Astrocyte (in vitro differentiated cells and primary cell): ENCODE measurements at regions not wholly inside any gene's neighbourhood (a gene's known extent, or its start where the extent isn't known, plus 50 kb on each side); places are given as distances from the start of the nearest gene placed in this dataset.

Experiments used
- DNase-seq: peaks from one replicate; pipeline ENCODE4 v3.0.0-alpha.2; 2010; ENCODE audit warnings: low read depth
- FAIRE-seq: peaks from 2 replicates; lab custom pipeline; 2011; peaks lifted over from hg19 to GRCh38; lab: Jason Lieb, UNC
- H2AFZ ChIP-seq: 2 replicates; pipeline ENCODE4 v1.6.0; 2012; ENCODE audit warnings: low read depth, low read length, inconsistent platforms
- H3K27ac ChIP-seq: 2 replicates; pipeline ENCODE4 v1.5.1; 2011; ENCODE audit warnings: low read depth, low read length, inconsistent platforms
- H3K27me3 ChIP-seq: 2 replicates; pipeline ENCODE4 v1.6.0; 2011; ENCODE audit warnings: low read length, inconsistent platforms; ENCODE audit not compliant: insufficient read depth
- H3K36me3 ChIP-seq: 2 replicates; pipeline ENCODE4 v1.5.1; 2011; ENCODE audit warnings: low read length, inconsistent platforms; ENCODE audit not compliant: insufficient read depth
- H3K4me1 ChIP-seq: 2 replicates; pipeline ENCODE4 v1.5.1; 2011; ENCODE audit warnings: low read length, inconsistent platforms; ENCODE audit not compliant: insufficient read depth
- H3K4me2 ChIP-seq: 2 replicates; pipeline ENCODE4 v1.6.0; 2012; ENCODE audit warnings: low read length, inconsistent platforms
- H3K4me3 ChIP-seq: 2 replicates; pipeline ENCODE4 v1.5.1; 2011; ENCODE audit warnings: low read depth, mild to moderate bottlenecking, low read length, inconsistent platforms; ENCODE audit not compliant: insufficient read depth
- H3K79me2 ChIP-seq: 2 replicates; pipeline ENCODE4 v1.6.0; 2012; ENCODE audit warnings: mild to moderate bottlenecking, low read length, inconsistent platforms; ENCODE audit not compliant: insufficient read depth
- H3K9ac ChIP-seq: 2 replicates; pipeline ENCODE4 v1.6.0; 2012; ENCODE audit warnings: mild to moderate bottlenecking, low read length, inconsistent platforms
- H3K9me3 ChIP-seq: 2 replicates; pipeline ENCODE4 v1.5.1; 2012; ENCODE audit warnings: low read depth, mild to moderate bottlenecking, low read length, inconsistent platforms; ENCODE audit not compliant: insufficient read depth
- H4K20me1 ChIP-seq: 2 replicates; pipeline ENCODE4 v1.6.0; 2012; ENCODE audit warnings: low read length, inconsistent platforms; ENCODE audit not compliant: insufficient read depth
- H3K27ac Mint-ChIP-seq: one replicate; pipeline ENCODE4 v1.8.0; 2021; ENCODE audit warnings: mild to moderate bottlenecking, mixed read lengths; ENCODE audit not compliant: unreplicated experiment
- H3K27me3 Mint-ChIP-seq: one replicate; pipeline ENCODE4 v1.8.0; 2021; ENCODE audit warnings: low read depth, mixed read lengths; ENCODE audit not compliant: unreplicated experiment
- H3K36me3 Mint-ChIP-seq: one replicate; pipeline ENCODE4 v1.8.0; 2021; ENCODE audit warnings: low read depth, mixed read lengths; ENCODE audit not compliant: unreplicated experiment
- H3K4me1 Mint-ChIP-seq: one replicate; pipeline ENCODE4 v1.8.0; 2021; ENCODE audit warnings: low read depth, mixed read lengths; ENCODE audit not compliant: unreplicated experiment
- H3K4me3 Mint-ChIP-seq: one replicate; pipeline ENCODE4 v1.8.0; 2021; ENCODE audit warnings: mild to moderate bottlenecking, moderate library complexity, mixed read lengths; ENCODE audit not compliant: unreplicated experiment
- H3K9me3 Mint-ChIP-seq: one replicate; pipeline ENCODE4 v1.8.0; 2021; ENCODE audit warnings: mild to moderate bottlenecking, mixed read lengths; ENCODE audit not compliant: unreplicated experiment
- CTCF ChIP-seq: IDR thresholded peaks from 2 replicates; pipeline ENCODE4 v1.5.1; 2011; ENCODE audit warnings: low read depth, mild to moderate bottlenecking, inconsistent platforms, low read length, moderate library complexity; ENCODE audit not compliant: insufficient read depth
- EZH2 ChIP-seq: IDR thresholded peaks from 2 replicates; pipeline ENCODE4 v1.6.1; 2012; ENCODE audit warnings: mild to moderate bottlenecking, low read length, inconsistent platforms; ENCODE audit not compliant: insufficient read depth

DNA sequence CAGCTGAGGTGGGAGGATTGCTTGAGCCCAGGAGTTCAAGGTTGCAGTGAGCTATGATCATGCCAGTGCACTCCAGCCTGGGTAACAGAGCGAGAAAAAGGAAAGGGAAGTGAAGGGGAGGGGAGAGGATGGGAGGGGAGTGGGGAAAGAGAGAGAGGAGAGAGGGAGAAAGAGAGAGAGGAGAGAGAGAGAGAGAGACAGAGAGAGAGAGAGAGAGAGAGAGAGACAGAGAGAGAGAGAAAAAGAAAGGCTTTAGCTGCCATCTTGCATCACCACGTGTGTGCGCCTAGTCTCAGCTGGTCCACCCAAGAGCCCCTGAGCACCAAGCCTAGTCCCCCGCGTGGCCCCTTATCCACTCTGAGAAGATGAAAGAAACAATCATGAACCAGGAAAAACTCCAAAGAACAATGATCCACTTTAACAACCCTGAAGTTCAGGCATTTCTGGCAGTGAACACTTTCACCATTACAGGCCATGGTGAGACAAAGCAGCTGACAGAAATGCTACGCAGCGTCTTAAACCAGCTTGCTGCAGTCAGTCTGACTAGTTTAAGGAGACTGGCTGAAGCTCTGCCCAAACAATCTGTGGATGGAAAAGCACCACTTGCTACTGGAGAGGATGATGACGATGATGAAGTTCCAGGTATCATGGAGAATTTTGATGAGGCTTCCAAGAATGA lies 115.5 kb upstream of the CDC42BPA start:
- H3K79me2 ChIP-seq, result no peaks in the 10 kb centered on the region
- no peaks in the 10 kb centered on the region for H3K36me3 Mint-ChIP-seq
- FAIRE-seq (no peak), DNase-seq (no peak)
- H3K4me3 Mint-ChIP-seq, result no peak overlapping the region
- peaks cover 5% of the 10 kb centered on the region for H3K27me3 Mint-ChIP-seq
- TF ChIP-seq EZH2, result no peak
- TF ChIP-seq CTCF, result no peak
- peaks cover 25% of the 10 kb centered on the region for H3K4me1 ChIP-seq
- no peaks in the 10 kb centered on the region for H3K9me3 ChIP-seq
- H3K9ac ChIP-seq, result no peak overlapping the region
- H3K27ac ChIP-seq, result no peak overlapping the region
- peaks cover 6% of the 10 kb centered on the region for H3K27me3 ChIP-seq
- H3K4me3 ChIP-seq, result no peak overlapping the region
- H3K4me1 Mint-ChIP-seq, result peaks cover 13% of the 10 kb centered on the region
- H3K9me3 Mint-ChIP-seq, result peaks cover 3% of the 10 kb centered on the region
- H4K20me1 ChIP-seq, result no peaks in the 10 kb centered on the region
- H3K36me3 ChIP-seq, result no peaks in the 10 kb centered on the region
- no peak overlapping the region for H3K4me2 ChIP-seq
- no peak overlapping the region for H3K27ac Mint-ChIP-seq
- no peak overlapping the region for H2AFZ ChIP-seq

GRCh38 chr1:227432981-227433380 lies 114.7 kb upstream of the CDC42BPA start:
- H3K27me3 Mint-ChIP-seq, result peaks cover 3% of the 10 kb centered on the region
- no peaks in the 10 kb centered on the region for H3K9me3 ChIP-seq
- H3K36me3 Mint-ChIP-seq, result no peaks in the 10 kb centered on the region
- peaks cover 17% of the 10 kb centered on the region for H3K4me1 Mint-ChIP-seq
- TF ChIP-seq EZH2 (no peak), CTCF (no peak)
- H3K4me1 ChIP-seq, result peaks cover 29% of the 10 kb centered on the region
- no peak overlapping the region for H3K27ac Mint-ChIP-seq
- H3K4me3 ChIP-seq, result no peak overlapping the region
- H3K79me2 ChIP-seq, result no peaks in the 10 kb centered on the region
- peaks cover 3% of the 10 kb centered on the region for H3K9me3 Mint-ChIP-seq
- H4K20me1 ChIP-seq, result no peaks in the 10 kb centered on the region
- peaks cover 3% of the 10 kb centered on the region for H3K27me3 ChIP-seq
- H3K27ac ChIP-seq, result no peak overlapping the region
- H3K4me3 Mint-ChIP-seq, result no peak overlapping the region
- no peaks in the 10 kb centered on the region for H3K36me3 ChIP-seq
- no peak overlapping the region for H3K4me2 ChIP-seq
- DNase-seq, result no peak
- H2AFZ ChIP-seq, result no peak overlapping the region
- no peak overlapping the region for H3K9ac ChIP-seq
- no peak for FAIRE-seq

DNA sequence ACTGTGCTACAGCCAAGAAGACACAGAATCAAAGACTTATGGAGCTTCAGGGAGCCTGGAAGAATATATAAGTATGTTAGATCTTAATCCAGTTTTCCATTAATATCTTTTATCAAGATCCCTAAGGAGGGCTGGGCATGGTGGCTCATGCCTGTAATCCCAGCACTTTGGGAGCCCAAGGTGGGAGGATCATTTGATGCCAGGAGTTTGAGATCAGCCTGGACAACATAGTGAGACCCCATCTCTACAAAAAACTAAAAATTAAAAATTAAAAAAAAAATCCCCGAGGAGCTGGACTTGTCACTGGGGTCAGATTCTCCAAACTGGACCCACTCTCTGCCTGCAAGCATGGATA lies 113.9 kb upstream of the CDC42BPA start:
- Mint-ChIP-seq H3K36me3 (no peaks in the 10 kb centered on the region), H3K27ac (peak overlapping the region; percentile 66), H3K9me3 (peaks cover 3% of the 10 kb centered on the region), H3K27me3 (peaks cover 3% of the 10 kb centered on the region), H3K4me1 (peaks cover 17% of the 10 kb centered on the region), H3K4me3 (no peak overlapping the region)
- Histone ChIP-seq H3K36me3 (no peaks in the 10 kb centered on the region), H4K20me1 (no peaks in the 10 kb centered on the region), H3K27me3 (peaks cover 3% of the 10 kb centered on the region), H3K79me2 (no peaks in the 10 kb centered on the region), H3K4me3 (no peak overlapping the region), H3K9ac (peak overlapping the region; percentile 46), H3K27ac (no peak overlapping the region), H2AFZ (peak overlapping the region; percentile 68), H3K9me3 (no peaks in the 10 kb centered on the region), H3K4me1 (peaks cover 29% of the 10 kb centered on the region), H3K4me2 (peak overlapping the region; percentile 79)
- FAIRE-seq (no peak), DNase-seq (no peak)
- TF ChIP-seq EZH2 (no peak), CTCF (no peak)
